HG02973 (cell line): ENCODE measurements at regions not wholly inside any gene's neighbourhood (a gene's known extent, or its start where the extent isn't known, plus 50 kb on each side); places are given as distances from the start of the nearest gene placed in this dataset.

Experiments used
- ATAC-seq: cut with Tn5 transposase; IDR thresholded peaks from one replicate; pipeline ENCODE4 v1.9.1; 2021; ENCODE audit warnings: moderate library complexity; ENCODE audit not compliant: unreplicated experiment

DNA sequence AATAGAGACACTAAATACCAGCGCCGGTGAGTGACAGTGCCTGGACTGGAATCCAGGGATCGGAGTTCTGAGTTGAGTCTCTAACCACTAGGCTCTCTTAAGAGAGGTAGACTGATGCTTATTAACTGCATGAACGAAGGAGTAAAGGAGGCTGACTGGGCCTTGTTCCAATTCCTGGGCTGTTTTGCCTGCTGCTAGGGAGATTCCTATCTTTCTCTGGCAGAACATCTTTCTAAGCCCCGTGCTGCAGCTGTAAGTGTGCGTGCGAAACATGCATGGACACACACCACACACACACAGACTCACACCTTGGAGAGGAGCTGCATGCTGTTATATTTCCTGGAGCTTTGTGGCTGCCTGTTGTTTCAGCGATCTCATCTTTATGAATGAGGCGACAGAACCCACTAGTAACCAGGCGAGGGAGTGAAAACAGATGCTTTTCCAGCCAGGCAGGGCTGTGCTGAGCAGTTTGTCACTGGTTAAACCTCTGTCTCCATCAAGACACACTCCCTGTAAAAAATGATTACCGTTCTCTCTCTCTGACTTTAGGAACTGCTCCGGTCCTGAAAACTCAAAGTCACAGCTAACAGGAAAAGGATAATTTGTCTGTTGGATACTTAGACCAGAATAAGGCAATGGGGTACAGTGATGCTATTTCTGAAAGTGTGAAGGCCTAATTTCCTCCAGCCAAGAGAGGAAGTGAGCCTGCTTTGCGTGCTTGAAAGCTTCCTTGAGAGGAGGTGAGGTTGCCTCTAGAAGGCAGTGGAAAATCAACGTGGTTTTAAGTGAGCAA, 157.4 kb upstream of the ZNF217 start:
- peak; percentile 69 for ATAC-seq

DNA sequence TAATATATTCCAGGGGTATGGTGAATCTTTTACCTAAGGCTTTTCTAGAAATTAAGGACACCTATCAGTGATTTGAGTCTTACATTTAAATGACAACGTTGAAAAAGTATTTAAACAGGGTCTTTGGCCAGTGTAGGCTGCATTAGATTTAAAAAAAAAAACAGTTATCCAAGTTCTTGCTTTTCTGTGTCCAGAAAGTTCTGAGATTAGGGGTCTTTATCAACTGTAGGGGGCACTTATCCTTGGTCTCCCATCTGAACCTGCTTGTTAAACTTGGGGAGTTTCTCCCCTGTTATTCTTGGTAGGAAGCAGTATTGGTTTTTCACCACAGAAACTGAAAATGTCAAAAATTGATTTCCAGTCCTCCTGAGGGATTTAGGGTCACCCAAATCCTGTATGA, 155.9 kb upstream of the ZNF217 start:
- no peak for ATAC-seq

- no peak for ATAC-seq
These were observed 155.3 kb upstream of the ZNF217 start for GRCh38 chr20:53748821-53749421.

DNA sequence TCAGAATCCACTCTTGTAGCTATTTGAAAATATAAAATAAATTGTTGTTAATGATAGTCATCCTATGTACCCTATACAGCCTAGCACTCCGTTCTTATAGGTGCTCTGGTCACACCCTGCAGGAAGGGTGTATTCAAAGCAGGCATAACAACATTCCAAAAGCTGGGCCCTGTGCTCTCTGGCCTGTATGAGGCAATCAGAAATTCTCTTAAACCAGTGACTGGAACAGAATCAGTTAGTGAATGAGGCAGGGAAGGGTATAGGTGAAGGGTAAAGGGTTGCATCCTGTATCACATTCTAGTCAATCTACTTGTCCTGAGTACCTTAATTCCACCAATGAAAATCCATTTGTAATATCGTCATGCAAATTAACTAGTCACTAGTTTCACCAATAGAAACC, 154.5 kb upstream of the ZNF217 start:
- no peak for ATAC-seq

GRCh38 chr20:53743607-53744260, 150.1 kb upstream of the ZNF217 start:
- ATAC-seq, result no peak

- no peak for ATAC-seq
These were observed 149.0 kb upstream of the ZNF217 start for GRCh38 chr20:53742685-53743081.

GRCh38 chr20:53741726-53742028, 148.0 kb upstream of the ZNF217 start:
- ATAC-seq, result no peak

DNA sequence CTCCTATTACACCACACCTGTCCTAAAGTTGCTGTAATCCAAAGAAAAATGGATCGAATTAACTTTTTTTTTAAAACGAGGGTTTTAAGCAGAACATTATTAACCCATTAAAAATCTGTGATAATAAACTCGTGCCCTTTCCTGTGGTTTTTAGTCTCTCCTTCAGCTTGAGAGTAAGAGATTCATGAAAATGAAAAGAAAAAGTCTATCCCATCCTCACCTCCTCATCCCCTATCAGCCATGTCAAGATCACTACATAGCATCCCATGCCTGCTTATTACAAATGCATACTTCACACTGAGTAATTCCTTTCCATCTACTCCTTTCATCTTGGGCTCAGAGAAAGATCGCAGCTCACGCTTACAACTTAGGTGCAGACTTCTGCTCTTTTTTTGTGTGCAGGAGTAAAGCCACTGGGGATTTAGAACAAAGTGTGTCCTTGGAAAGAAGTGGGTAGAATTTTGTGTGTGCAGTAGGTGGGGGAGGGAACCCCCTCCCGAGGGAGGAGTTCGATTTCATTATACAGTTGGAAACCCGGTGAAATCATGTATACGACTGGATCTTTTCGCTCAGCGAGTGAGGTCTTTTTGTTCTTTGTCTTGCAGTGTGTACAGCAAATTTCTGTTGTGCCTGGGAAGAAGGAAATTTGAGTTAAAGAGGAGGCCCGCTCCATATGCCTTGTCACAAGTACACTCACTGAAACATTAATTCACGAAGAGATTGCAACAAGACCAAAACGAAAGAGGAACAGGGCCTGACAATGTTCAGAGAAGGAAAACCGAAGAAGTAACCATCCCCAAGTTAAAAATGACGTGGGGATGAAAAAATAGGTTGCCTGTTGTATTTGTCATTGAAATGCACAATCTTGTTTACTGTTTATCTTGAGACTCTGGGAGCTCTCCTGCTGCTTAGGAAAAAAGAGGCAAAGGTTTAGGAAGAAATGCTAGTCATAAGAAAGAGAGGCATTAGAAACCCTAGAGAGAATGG, 146.5 kb upstream of the ZNF217 start:
- peak; percentile 39 for ATAC-seq

DNA sequence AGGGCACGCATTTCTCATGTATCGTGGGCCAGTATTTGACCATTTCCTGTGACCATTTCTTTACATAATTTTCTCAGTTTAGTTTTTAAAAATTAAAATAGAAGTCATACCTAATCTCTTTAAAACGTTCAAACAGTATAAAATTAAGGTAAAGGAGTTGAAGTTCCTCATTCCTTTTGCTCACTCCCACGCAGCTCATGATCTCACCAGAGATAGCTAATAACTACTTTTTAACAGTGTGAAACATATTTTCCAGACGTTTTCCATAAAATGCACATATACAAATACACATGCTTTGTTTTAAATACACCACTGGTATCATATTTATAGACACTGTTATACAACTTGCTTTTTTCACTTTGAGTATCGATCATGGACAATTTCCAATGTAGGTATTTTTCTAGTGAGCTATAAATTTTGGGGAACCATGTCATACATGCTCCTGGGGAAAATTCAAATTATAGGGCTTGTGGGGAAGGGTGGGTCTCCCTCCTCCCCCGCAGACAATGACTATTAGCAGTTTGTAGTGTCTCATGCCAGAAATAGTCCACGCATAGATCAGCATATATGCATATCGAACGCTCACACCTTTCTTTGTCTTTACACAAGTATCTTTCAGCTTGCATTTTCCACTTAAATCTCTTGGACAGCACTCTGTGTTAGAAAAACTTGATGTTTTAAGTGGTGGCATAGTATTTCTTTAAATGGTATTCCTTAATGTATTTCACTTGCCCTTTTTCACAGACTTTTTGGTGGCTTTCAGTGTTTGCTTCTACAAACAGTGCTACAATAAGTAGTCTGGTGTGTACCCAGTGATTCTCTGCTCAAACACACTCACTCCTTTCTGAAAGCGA, 145.5 kb upstream of the ZNF217 start:
- no peak for ATAC-seq

GRCh38 chr20:53738039-53738944, 144.7 kb upstream of the ZNF217 start:
- ATAC-seq, result no peak

- no peak for ATAC-seq
These were observed 143.9 kb upstream of the ZNF217 start for GRCh38 chr20:53737396-53738038.

- no peak for ATAC-seq
These were observed 143.2 kb upstream of the ZNF217 start for GRCh38 chr20:53736757-53737395.

GRCh38 chr20:53736122-53736756, 142.6 kb upstream of the ZNF217 start:
- no peak for ATAC-seq

DNA sequence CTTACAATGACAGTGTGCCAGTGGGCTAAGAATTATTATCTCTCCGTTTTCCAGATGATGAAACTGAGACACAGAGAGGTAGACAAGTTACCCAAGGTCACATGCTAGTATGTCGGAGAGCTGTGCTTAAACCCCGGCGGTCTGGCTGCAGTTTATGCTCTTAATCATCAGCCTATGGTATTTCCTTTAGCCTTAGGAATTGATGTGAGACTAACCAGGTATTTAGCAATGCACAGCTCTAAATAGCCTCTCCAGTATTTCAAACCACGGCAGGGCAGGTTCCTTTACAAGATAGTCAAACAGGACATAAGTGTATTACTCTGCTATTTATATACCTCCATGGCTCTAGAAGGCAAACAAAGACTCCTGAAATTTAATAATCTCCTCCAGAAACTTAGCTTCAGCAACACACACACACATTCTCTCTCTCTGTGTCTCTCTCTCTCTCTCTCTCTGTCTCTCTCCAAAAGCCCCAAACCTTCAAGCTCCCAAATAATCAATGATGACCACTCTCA, 142.0 kb upstream of the ZNF217 start:
- ATAC-seq, result no peak

GRCh38 chr20:53734006-53734688, 140.5 kb upstream of the ZNF217 start:
- ATAC-seq, result no peak

DNA sequence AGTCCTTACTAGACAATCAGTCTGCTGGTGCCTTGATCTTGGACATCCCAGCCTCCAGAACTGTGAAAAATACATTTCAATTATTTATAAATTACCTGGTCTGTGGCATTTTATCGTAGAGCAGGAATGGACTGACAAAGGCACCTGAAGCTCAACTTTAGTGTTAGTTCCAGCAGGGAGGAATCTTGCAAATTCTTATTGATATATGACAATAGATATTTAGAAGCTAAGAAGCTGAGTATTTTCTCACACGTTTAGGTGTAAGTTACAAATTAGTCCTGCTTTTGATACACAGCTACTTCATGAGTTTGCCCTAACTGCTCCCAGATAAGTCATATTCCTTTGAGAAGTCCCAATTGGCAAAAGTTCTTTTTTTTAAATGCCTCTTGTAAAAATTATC, 138.0 kb upstream of the ZNF217 start:
- ATAC-seq, result no peak

DNA sequence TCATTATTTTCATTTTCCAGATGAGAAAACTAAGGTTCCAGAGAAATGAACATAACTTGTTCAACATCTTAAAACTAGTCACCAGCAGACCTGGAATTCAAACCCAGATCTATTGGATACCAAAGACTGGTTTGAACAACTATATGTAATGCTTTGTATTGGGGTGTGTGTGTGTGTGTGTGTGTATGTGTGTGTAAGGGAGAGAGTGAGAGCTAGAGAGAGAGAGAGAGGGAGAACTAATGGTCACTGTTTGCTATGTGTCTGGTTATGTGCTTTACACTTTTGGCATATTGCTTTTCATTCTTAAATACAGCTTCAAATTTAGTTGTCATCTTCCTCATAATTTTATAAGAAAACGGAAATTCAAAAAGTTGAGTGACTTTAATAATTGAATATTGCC, 134.7 kb upstream of the ZNF217 start:
- no peak for ATAC-seq
